ENCODE measurements at regions not wholly inside any gene's neighbourhood (a gene's known extent, or its start where the extent isn't known, plus 50 kb on each side); places are given as distances from the start of the nearest gene placed in this dataset.

- TF ChIP-seq POLR2A (IDR thresholded peaks at IDR 0.05; ENCODE audit: extremely low read depth, insufficient read length) (no peak), CTCF (IDR thresholded peaks at IDR 0.05; ENCODE audit: low read depth, low read length) (no peak), MYC (IDR thresholded peaks at IDR 0.05; ENCODE audit: low read depth, low read length) (no peak), MAX (IDR thresholded peaks at IDR 0.05; ENCODE audit: low read depth, low read length) (no peak)
Measured at GRCh38 chr10:121262774-121263430, 335.3 kb downstream of the FGFR2 start.
